ENCODE measurements at regions not wholly inside any gene's neighbourhood (a gene's known extent, or its start where the extent isn't known, plus 50 kb on each side); places are given as distances from the start of the nearest gene placed in this dataset.

- TF ChIP-seq EZH2 (IDR thresholded peaks at IDR 0.05; ENCODE audit: low read length): no peak
- TF ChIP-seq, protein P1, sequence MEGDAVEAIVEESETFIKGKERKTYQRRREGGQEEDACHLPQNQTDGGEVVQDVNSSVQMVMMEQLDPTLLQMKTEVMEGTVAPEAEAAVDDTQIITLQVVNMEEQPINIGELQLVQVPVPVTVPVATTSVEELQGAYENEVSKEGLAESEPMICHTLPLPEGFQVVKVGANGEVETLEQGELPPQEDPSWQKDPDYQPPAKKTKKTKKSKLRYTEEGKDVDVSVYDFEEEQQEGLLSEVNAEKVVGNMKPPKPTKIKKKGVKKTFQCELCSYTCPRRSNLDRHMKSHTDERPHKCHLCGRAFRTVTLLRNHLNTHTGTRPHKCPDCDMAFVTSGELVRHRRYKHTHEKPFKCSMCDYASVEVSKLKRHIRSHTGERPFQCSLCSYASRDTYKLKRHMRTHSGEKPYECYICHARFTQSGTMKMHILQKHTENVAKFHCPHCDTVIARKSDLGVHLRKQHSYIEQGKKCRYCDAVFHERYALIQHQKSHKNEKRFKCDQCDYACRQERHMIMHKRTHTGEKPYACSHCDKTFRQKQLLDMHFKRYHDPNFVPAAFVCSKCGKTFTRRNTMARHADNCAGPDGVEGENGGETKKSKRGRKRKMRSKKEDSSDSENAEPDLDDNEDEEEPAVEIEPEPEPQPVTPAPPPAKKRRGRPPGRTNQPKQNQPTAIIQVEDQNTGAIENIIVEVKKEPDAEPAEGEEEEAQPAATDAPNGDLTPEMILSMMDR (optimal IDR thresholded peaks at IDR 0.05 in 1 of 3, IDR thresholded peaks at IDR 0.05 in 1 of 3, conservative IDR thresholded peaks at IDR 0.05 in 1 of 3; ENCODE audit: extremely low read depth in 1 of 3, insufficient read depth in 2 of 3, low read length in 3 of 3): no peak
These were observed 102.7 kb upstream of the ANO3 start for GRCh38 chr11:26229257-26229656.

Data from keratinocyte (primary cell).